CD4-positive, alpha-beta memory T cell (primary cell): ENCODE measurements at regions not wholly inside any gene's neighbourhood (a gene's known extent, or its start where the extent isn't known, plus 50 kb on each side); places are given as distances from the start of the nearest gene placed in this dataset.

Experiments
- CTCF ChIA-PET: fragments of 350-600 bp; sonication (Branson Sonifier 250); formaldehyde crosslinking; loops from one replicate; lab custom pipeline; 2021; ENCODE audit warnings: inconsistent platforms; ENCODE audit not compliant: partially characterized antibody; lab: Charles Lee
- POLR2A ChIA-PET: fragments of 350-600 bp; sonication (Branson Sonifier 250); formaldehyde crosslinking; loops from one replicate; lab custom pipeline; 2021; ENCODE audit not compliant: partially characterized antibody; lab: Charles Lee
- DNase-seq, 5 donors: peaks; one replicate each; pipeline versions ENCODE4 v3.0.0 to v3.0.0-alpha.2; 2020 to 2022; ENCODE audit warnings: mixed read lengths in 1 of 5
- H3K27ac ChIP-seq: one replicate; pipeline ENCODE4 v1.7.0; 2013; ENCODE audit warnings: low read depth, low read length
- H3K27me3 ChIP-seq: 2 replicates; pipeline ENCODE4 v1.7.0; 2013; ENCODE audit warnings: mild to moderate bottlenecking, low read length, moderate library complexity; ENCODE audit not compliant: insufficient read depth
- H3K36me3 ChIP-seq: 2 replicates; pipeline ENCODE4 v1.7.0; 2013; ENCODE audit warnings: mild to moderate bottlenecking, low read length, moderate library complexity; ENCODE audit not compliant: insufficient read depth
- H3K4me1 ChIP-seq: 2 replicates; pipeline ENCODE4 v1.7.0; 2013; ENCODE audit warnings: mild to moderate bottlenecking, low read length, moderate library complexity; ENCODE audit not compliant: insufficient read depth
- H3K4me3 ChIP-seq, 2 donors: one replicate each; pipeline ENCODE4 v1.7.0; 2013; ENCODE audit warnings: low read length in 2 of 2, mild to moderate bottlenecking in 1 of 2
- H3K9me3 ChIP-seq, 2 donors: one replicate each; pipeline ENCODE4 v1.7.0; 2013; ENCODE audit warnings: low read length in 2 of 2, control low read depth in 1 of 2; ENCODE audit not compliant: control insufficient read depth in 1 of 2
- H3K27ac Mint-ChIP-seq, 7 donors: one replicate each; pipeline ENCODE4 v1.8.0; 2020 to 2021; ENCODE audit warnings: mixed read lengths in 7 of 7, mild to moderate bottlenecking in 6 of 7, inconsistent platforms in 3 of 7, moderate library complexity in 3 of 7
- H3K27me3 Mint-ChIP-seq, 2 donors: one replicate each; pipeline ENCODE4 v1.8.0; 2020 to 2021; ENCODE audit warnings: mixed read lengths in 2 of 2
- H3K36me3 Mint-ChIP-seq, 2 donors: one replicate each; pipeline ENCODE4 v1.8.0; 2020 to 2021; ENCODE audit warnings: mixed read lengths in 2 of 2, inconsistent platforms in 1 of 2, mild to moderate bottlenecking in 1 of 2
- H3K4me1 Mint-ChIP-seq, 4 donors: one replicate each; pipeline ENCODE4 v1.8.0; 2020 to 2021; ENCODE audit warnings: mixed read lengths in 4 of 4, mild to moderate bottlenecking in 1 of 4
- H3K4me3 Mint-ChIP-seq, 8 donors: one replicate each; pipeline ENCODE4 v1.8.0; 2020 to 2021; ENCODE audit warnings: mixed read lengths in 8 of 8, mild to moderate bottlenecking in 7 of 8, moderate library complexity in 6 of 8, inconsistent platforms in 3 of 8
- H3K9me3 Mint-ChIP-seq, 8 donors: one replicate each; pipeline ENCODE4 v1.8.0; 2020 to 2021; ENCODE audit warnings: mixed read lengths in 8 of 8, mild to moderate bottlenecking in 5 of 8, inconsistent platforms in 3 of 8, moderate library complexity in 1 of 8
- intact Hi-C: fragments of 100-400 bp; cut with micrococcal nuclease; formaldehyde crosslinking; loops from one replicate; pipeline ENCODE4 v1.15.1; 2023

GRCh38 chr14:34361504-34362011, 100.5 kb downstream of the SPTSSA start:
- H3K4me1 Mint-ChIP-seq = peaks cover 0 to 6% (median 3%) of the 10 kb centered on the region in 4 donors
- Histone ChIP-seq H3K4me3 (no peak overlapping the region), H3K27ac (no peak overlapping the region), H3K27me3 (no peaks in the 10 kb centered on the region), H3K9me3 (no peaks in the 10 kb centered on the region), H3K4me1 (no peaks in the 10 kb centered on the region), H3K36me3 (no peaks in the 10 kb centered on the region)
- DNase-seq = no peak
- no peak overlapping the region for H3K4me3 Mint-ChIP-seq
- intact Hi-C loops = no loop called here
- H3K36me3 Mint-ChIP-seq = no peaks in the 10 kb centered on the region
- ChIA-PET CTCF (interaction anchor here (1.4 kb wide), 1 partner anchor 27 kb away, joined by 3 read pairs; no protein-coding TSS in a partner anchor), POLR2A (no interaction called here)
- peaks cover 7 to 15% of the 10 kb centered on the region in 2 donors for H3K27me3 Mint-ChIP-seq
- peak overlapping the region in 1 of 7 donors; percentile 54 for H3K27ac Mint-ChIP-seq
- peaks cover 0 to 2% (median 0%) of the 10 kb centered on the region in 8 donors for H3K9me3 Mint-ChIP-seq

- Histone ChIP-seq H3K27me3 (no peaks in the 10 kb centered on the region), H3K4me1 (no peaks in the 10 kb centered on the region), H3K9me3 (no peaks in the 10 kb centered on the region), H3K4me3 (no peak overlapping the region), H3K27ac (no peak overlapping the region), H3K36me3 (no peaks in the 10 kb centered on the region)
- no peaks in the 10 kb centered on the region for H3K36me3 Mint-ChIP-seq
- POLR2A ChIA-PET = no interaction called here
- H3K27me3 Mint-ChIP-seq = peaks cover 6 to 7% of the 10 kb centered on the region in 2 donors
- H3K4me1 Mint-ChIP-seq = peaks cover 0 to 6% (median 3%) of the 10 kb centered on the region in 4 donors
- CTCF ChIA-PET = no interaction called here
- no peak overlapping the region for H3K4me3 Mint-ChIP-seq
- intact Hi-C loops = no loop called here
- H3K9me3 Mint-ChIP-seq = peaks cover 0 to 2% (median 0%) of the 10 kb centered on the region in 8 donors
- DNase-seq = no peak
- H3K27ac Mint-ChIP-seq = peak overlapping the region in 3 of 7 donors; percentile 1 to 57 (median 3)
Measured at GRCh38 chr14:34359420-34360117, 102.5 kb downstream of the SPTSSA start.

- no peaks in the 10 kb centered on the region for H3K4me1 ChIP-seq
- H3K4me3 Mint-ChIP-seq = no peak overlapping the region
- ChIA-PET POLR2A (no interaction called here), CTCF (interaction anchor here (1.3 kb wide), 1 partner anchor 33 kb away, joined by 4 read pairs; no protein-coding TSS in a partner anchor)
- no peak for DNase-seq
- H3K27ac Mint-ChIP-seq = no peak overlapping the region
- H3K9me3 ChIP-seq = no peaks in the 10 kb centered on the region
- H3K4me3 ChIP-seq = no peak overlapping the region
- H3K9me3 Mint-ChIP-seq = no peaks in the 10 kb centered on the region
- intact Hi-C loops = no loop called here
- H3K36me3 Mint-ChIP-seq = no peaks in the 10 kb centered on the region
- H3K4me1 Mint-ChIP-seq = peaks cover 0 to 6% (median 3%) of the 10 kb centered on the region in 4 donors
- no peaks in the 10 kb centered on the region for H3K36me3 ChIP-seq
- H3K27ac ChIP-seq = no peak overlapping the region
- no peaks in the 10 kb centered on the region for H3K27me3 Mint-ChIP-seq
- H3K27me3 ChIP-seq = no peaks in the 10 kb centered on the region
Measured at GRCh38 chr14:34356264-34356654, 105.8 kb downstream of the SPTSSA start.

- Mint-ChIP-seq H3K27me3 (no peaks in the 10 kb centered on the region), H3K4me3 (no peak overlapping the region), H3K36me3 (no peaks in the 10 kb centered on the region), H3K9me3 (no peaks in the 10 kb centered on the region), H3K27ac (no peak overlapping the region), H3K4me1 (peaks cover 0 to 6% (median 3%) of the 10 kb centered on the region in 4 donors)
- H3K4me1 ChIP-seq = no peaks in the 10 kb centered on the region
- CTCF ChIA-PET = interaction anchor here (1.3 kb wide), 1 partner anchor 33 kb away, joined by 4 read pairs; no protein-coding TSS in a partner anchor
- H3K4me3 ChIP-seq = no peak overlapping the region
- no peaks in the 10 kb centered on the region for H3K9me3 ChIP-seq
- no peak overlapping the region for H3K27ac ChIP-seq
- no peaks in the 10 kb centered on the region for H3K27me3 ChIP-seq
- no peak for DNase-seq
- intact Hi-C loops = no loop called here
- H3K36me3 ChIP-seq = no peaks in the 10 kb centered on the region
- POLR2A ChIA-PET = no interaction called here
Measured at GRCh38 chr14:34355584-34356263, 106.3 kb downstream of the SPTSSA start.

GRCh38 chr14:34354556-34354955, 107.5 kb downstream of the SPTSSA start:
- no peak overlapping the region for H3K27ac Mint-ChIP-seq
- DNase-seq = no peak
- H3K27me3 Mint-ChIP-seq = no peaks in the 10 kb centered on the region
- H3K36me3 ChIP-seq = no peaks in the 10 kb centered on the region
- ChIA-PET CTCF (interaction anchor here (1.1 to 1.3 kb wide), 2 partner anchors 22 to 31 kb away, joined by 3 read pairs; no protein-coding TSS in a partner anchor), POLR2A (no interaction called here)
- no peak overlapping the region for H3K4me3 Mint-ChIP-seq
- intact Hi-C loops = no loop called here
- H3K4me1 Mint-ChIP-seq = peaks cover 0 to 4% (median 3%) of the 10 kb centered on the region in 4 donors
- H3K27ac ChIP-seq = no peak overlapping the region
- H3K36me3 Mint-ChIP-seq = no peaks in the 10 kb centered on the region
- no peaks in the 10 kb centered on the region for H3K27me3 ChIP-seq
- no peak overlapping the region for H3K4me3 ChIP-seq
- H3K9me3 Mint-ChIP-seq = no peaks in the 10 kb centered on the region
- H3K9me3 ChIP-seq = no peaks in the 10 kb centered on the region
- H3K4me1 ChIP-seq = no peaks in the 10 kb centered on the region

- intact Hi-C loops = no loop called here
- Mint-ChIP-seq H3K36me3 (no peaks in the 10 kb centered on the region), H3K4me3 (no peak overlapping the region), H3K27ac (no peak overlapping the region), H3K9me3 (no peaks in the 10 kb centered on the region), H3K4me1 (no peaks in the 10 kb centered on the region), H3K27me3 (no peaks in the 10 kb centered on the region)
- Histone ChIP-seq H3K4me3 (no peak overlapping the region), H3K27me3 (no peaks in the 10 kb centered on the region), H3K27ac (no peak overlapping the region), H3K9me3 (no peaks in the 10 kb centered on the region), H3K36me3 (no peaks in the 10 kb centered on the region), H3K4me1 (no peaks in the 10 kb centered on the region)
- no peak for DNase-seq
- CTCF ChIA-PET = no interaction called here
- POLR2A ChIA-PET = no interaction called here
Measured at GRCh38 chr14:34350903-34351302, 111.1 kb downstream of the SPTSSA start.

- Mint-ChIP-seq H3K27me3 (no peaks in the 10 kb centered on the region), H3K36me3 (no peaks in the 10 kb centered on the region), H3K4me1 (peaks cover 0 to 1% (median 0%) of the 10 kb centered on the region in 4 donors), H3K27ac (no peak overlapping the region), H3K9me3 (no peaks in the 10 kb centered on the region), H3K4me3 (no peak overlapping the region)
- Histone ChIP-seq H3K4me1 (no peaks in the 10 kb centered on the region), H3K27ac (no peak overlapping the region), H3K9me3 (no peaks in the 10 kb centered on the region), H3K4me3 (no peak overlapping the region), H3K27me3 (no peaks in the 10 kb centered on the region), H3K36me3 (no peaks in the 10 kb centered on the region)
- CTCF ChIA-PET = no interaction called here
- DNase-seq = no peak
- POLR2A ChIA-PET = no interaction called here
- intact Hi-C loops = no loop called here
Measured at GRCh38 chr14:34348592-34348991, 113.4 kb downstream of the SPTSSA start.
